ENCODE measurements at regions not wholly inside any gene's neighbourhood (a gene's known extent, or its start where the extent isn't known, plus 50 kb on each side); places are given as distances from the start of the nearest gene placed in this dataset.

DNA sequence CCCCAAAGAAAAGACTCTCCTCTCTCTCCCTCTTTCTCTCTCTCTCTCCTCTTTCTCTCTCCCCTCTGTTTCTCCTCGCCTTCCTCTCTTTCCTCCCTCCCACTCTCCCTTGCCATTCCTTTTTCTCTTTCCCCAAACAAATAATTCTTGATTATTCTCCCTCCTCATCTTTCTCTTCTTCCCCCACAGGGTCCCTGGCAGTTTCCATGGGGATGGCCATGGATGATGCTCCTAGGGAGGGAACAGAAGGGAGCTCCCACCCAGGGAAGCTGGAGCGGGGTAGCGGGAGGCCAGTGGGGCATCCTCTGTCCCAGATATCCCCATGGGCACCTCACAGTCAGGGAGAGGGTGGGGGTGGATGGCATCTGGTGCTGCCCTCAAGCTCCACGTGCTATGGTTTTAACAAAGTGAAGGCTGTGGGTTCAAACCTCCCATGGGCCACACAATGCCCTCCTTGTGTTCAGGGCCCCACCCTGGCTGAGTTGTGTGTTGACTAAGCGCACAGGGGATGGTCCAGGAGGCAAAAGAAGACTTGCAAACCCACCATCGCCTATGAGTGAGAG lies 266.4 kb downstream of the BUD13 start:
- TF ChIP-seq, protein P1, sequence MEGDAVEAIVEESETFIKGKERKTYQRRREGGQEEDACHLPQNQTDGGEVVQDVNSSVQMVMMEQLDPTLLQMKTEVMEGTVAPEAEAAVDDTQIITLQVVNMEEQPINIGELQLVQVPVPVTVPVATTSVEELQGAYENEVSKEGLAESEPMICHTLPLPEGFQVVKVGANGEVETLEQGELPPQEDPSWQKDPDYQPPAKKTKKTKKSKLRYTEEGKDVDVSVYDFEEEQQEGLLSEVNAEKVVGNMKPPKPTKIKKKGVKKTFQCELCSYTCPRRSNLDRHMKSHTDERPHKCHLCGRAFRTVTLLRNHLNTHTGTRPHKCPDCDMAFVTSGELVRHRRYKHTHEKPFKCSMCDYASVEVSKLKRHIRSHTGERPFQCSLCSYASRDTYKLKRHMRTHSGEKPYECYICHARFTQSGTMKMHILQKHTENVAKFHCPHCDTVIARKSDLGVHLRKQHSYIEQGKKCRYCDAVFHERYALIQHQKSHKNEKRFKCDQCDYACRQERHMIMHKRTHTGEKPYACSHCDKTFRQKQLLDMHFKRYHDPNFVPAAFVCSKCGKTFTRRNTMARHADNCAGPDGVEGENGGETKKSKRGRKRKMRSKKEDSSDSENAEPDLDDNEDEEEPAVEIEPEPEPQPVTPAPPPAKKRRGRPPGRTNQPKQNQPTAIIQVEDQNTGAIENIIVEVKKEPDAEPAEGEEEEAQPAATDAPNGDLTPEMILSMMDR (IDR thresholded peaks at IDR 0.05; ENCODE audit: borderline replicate concordance, control extremely low read depth, extremely low read depth, insufficient read depth, missing control alignments): no peak
- no peak for DNase-seq (ENCODE audit: low spot score)

DNA sequence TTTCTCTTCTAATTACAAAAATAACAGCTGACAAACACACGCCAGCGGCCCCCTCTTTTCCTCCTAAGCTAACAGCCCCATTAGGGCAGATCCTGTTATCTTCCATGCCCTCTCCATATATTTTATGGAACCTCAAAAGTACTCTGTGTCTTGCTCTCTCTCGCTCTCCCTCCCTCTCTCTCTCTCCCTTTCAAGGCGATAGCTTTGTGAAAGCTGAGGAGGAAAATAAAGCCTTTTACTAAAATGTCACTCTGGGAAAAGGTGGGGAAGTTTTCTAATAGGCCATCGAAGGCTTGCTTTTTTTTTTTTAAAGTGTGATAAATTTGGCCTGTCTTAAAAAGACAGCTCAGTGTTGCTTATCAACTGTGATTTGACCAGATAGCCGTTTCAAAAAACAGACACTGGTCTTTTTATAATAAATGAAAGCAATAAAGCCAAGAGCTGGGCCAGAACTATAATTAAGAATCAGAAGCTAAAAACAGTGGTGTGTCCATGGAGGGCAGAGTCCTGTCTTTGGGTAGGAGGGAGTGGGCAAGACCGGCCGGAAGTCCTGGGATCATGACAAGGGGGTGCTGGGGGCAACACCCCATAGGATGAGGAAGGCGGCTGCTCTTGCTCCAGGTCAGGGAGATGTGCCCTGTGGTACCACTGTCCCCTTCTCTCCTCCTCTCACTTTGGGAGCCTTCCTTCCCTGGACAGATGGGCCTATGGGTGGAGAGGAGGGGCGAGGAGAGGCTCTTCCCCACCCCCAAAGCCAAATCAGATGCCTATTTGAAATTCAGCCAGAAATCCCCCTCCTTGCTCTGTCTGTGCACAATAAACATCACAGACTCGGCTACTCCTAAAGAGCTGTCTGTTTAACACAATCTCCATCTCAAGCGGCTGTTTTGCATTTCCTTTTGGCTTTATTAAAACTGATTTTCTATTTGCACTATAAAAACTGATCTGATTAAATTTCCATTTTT lies 267.2 kb downstream of the BUD13 start:
- TF ChIP-seq, protein P1 (IDR thresholded peaks at IDR 0.05; ENCODE audit: borderline replicate concordance, control extremely low read depth, extremely low read depth, insufficient read depth, missing control alignments): no peak
- DNase-seq (ENCODE audit: low spot score): no peak
- in situ Hi-C loops (cut with MboI; ENCODE audit: low sequenced_read_pairs, unreplicated experiment): no loop called here

More for the DNA sequence above, 266.4 kb downstream of the BUD13 start:
- in situ Hi-C loops (cut with MboI; ENCODE audit: low sequenced_read_pairs, unreplicated experiment): no loop called here

GRCh38 chr11:116504541-116505297 lies 268.1 kb downstream of the BUD13 start:
- in situ Hi-C loops (cut with MboI; ENCODE audit: low sequenced_read_pairs, unreplicated experiment): no loop called here
- TF ChIP-seq, protein P1 (IDR thresholded peaks at IDR 0.05; ENCODE audit: borderline replicate concordance, control extremely low read depth, extremely low read depth, insufficient read depth, missing control alignments): no peak
- no peak for DNase-seq (ENCODE audit: low spot score)

GRCh38 chr11:116503216-116504160 lies 269.3 kb downstream of the BUD13 start:
- TF ChIP-seq, protein P1 (IDR thresholded peaks at IDR 0.05; ENCODE audit: borderline replicate concordance, control extremely low read depth, extremely low read depth, insufficient read depth, missing control alignments): no peak
- DNase-seq (ENCODE audit: low spot score): no peak
- in situ Hi-C loops (cut with MboI; ENCODE audit: low sequenced_read_pairs, unreplicated experiment): no loop called here

- TF ChIP-seq, protein P1 (IDR thresholded peaks at IDR 0.05; ENCODE audit: borderline replicate concordance, control extremely low read depth, extremely low read depth, insufficient read depth, missing control alignments): no peak
- in situ Hi-C loops (cut with MboI; ENCODE audit: low sequenced_read_pairs, unreplicated experiment): no loop called here
- DNase-seq (ENCODE audit: low spot score): no peak
These were observed 270.1 kb downstream of the BUD13 start for GRCh38 chr11:116502641-116503061.

Data from GM13976 (cell line).